Brain microvascular endothelial cell (primary cell): ENCODE measurements at regions not wholly inside any gene's neighbourhood (a gene's known extent, or its start where the extent isn't known, plus 50 kb on each side); places are given as distances from the start of the nearest gene placed in this dataset.

Source experiments
- DNase-seq: peaks from one replicate; pipeline ENCODE4 v3.0.0-alpha.2; 2020
- H3K27ac ChIP-seq: fragments of 250-450 bp; sonication (Bioruptor Pico); 2 replicates; pipeline ENCODE4 v1.5.1; 2020; ENCODE audit warnings: mild to moderate bottlenecking, moderate library complexity
- H3K27me3 ChIP-seq: fragments of 250-450 bp; sonication (Bioruptor Pico); replicated peaks from 2 replicates; pipeline ENCODE4 v1.5.1; 2020; ENCODE audit warnings: mild to moderate bottlenecking
- H3K36me3 ChIP-seq: fragments of 250-450 bp; sonication (Bioruptor Pico); replicated peaks from 2 replicates; pipeline ENCODE4 v1.5.1; 2020; ENCODE audit warnings: mild to moderate bottlenecking
- H3K4me3 ChIP-seq: 2 replicates; pipeline ENCODE4 v1.5.1; 2011; ENCODE audit warnings: low read depth, mild to moderate bottlenecking, control low read depth, low read length, moderate library complexity
- CTCF ChIP-seq: IDR thresholded peaks from 2 replicates; pipeline ENCODE4 v1.5.1; 2011; ENCODE audit warnings: low read depth, mild to moderate bottlenecking, moderate library complexity, low read length, control low read depth, inconsistent platforms; ENCODE audit errors: missing control alignments
- in situ Hi-C: cut with HindIII; loops from 2 replicates; pipeline ENCODE4 v1.10.0; 2017; ENCODE audit warnings: low sequenced_read_pairs, low pct_ligation_motif_present

GRCh38 chr4:41880022-41880837 is 55.0 kb upstream of the TMEM33 start:
- Histone ChIP-seq H3K27ac (no peak overlapping the region), H3K27me3 (peaks cover 86% of the 10 kb centered on the region), H3K4me3 (no peak overlapping the region), H3K36me3 (no peaks in the 10 kb centered on the region)
- in situ Hi-C loops = no loop called here
- no peak for TF ChIP-seq CTCF
- no peak for DNase-seq

DNA sequence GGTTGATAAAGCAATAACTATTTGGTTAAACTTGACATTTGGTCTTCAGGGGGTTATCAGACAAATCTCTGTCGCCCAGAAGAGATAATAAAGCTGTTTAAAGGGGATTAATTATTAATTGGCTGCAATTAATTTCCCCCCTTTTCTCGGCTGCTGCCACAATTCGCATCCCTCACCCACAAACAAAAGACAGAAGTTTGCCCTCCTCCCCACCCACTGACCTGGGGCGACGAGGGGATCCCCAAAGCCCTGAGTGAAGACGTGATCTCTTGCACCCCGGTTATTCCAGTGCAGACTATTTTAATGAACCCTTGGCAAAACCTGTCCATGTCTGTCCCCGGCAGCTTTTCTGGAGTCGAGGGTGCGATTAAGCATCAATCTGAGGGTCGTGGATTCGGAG is 55.7 kb upstream of the TMEM33 start:
- no peak for TF ChIP-seq CTCF
- no peak overlapping the region for H3K27ac ChIP-seq
- no peak overlapping the region for H3K4me3 ChIP-seq
- DNase-seq = no peak
- H3K36me3 ChIP-seq = no peaks in the 10 kb centered on the region
- peaks cover 90% of the 10 kb centered on the region for H3K27me3 ChIP-seq
- in situ Hi-C loops = no loop called here

GRCh38 chr4:41878991-41879491 is 56.2 kb upstream of the TMEM33 start:
- in situ Hi-C loops = no loop called here
- TF ChIP-seq CTCF = no peak
- H3K27me3 ChIP-seq = peaks cover 90% of the 10 kb centered on the region
- no peak overlapping the region for H3K4me3 ChIP-seq
- no peaks in the 10 kb centered on the region for H3K36me3 ChIP-seq
- no peak for DNase-seq
- no peak overlapping the region for H3K27ac ChIP-seq

GRCh38 chr4:41878170-41878969 is 56.9 kb upstream of the TMEM33 start:
- no peak for TF ChIP-seq CTCF
- Histone ChIP-seq H3K4me3 (no peak overlapping the region), H3K27ac (no peak overlapping the region), H3K27me3 (peaks cover 90% of the 10 kb centered on the region), H3K36me3 (no peaks in the 10 kb centered on the region)
- no peak for DNase-seq
- in situ Hi-C loops = no loop called here

DNA sequence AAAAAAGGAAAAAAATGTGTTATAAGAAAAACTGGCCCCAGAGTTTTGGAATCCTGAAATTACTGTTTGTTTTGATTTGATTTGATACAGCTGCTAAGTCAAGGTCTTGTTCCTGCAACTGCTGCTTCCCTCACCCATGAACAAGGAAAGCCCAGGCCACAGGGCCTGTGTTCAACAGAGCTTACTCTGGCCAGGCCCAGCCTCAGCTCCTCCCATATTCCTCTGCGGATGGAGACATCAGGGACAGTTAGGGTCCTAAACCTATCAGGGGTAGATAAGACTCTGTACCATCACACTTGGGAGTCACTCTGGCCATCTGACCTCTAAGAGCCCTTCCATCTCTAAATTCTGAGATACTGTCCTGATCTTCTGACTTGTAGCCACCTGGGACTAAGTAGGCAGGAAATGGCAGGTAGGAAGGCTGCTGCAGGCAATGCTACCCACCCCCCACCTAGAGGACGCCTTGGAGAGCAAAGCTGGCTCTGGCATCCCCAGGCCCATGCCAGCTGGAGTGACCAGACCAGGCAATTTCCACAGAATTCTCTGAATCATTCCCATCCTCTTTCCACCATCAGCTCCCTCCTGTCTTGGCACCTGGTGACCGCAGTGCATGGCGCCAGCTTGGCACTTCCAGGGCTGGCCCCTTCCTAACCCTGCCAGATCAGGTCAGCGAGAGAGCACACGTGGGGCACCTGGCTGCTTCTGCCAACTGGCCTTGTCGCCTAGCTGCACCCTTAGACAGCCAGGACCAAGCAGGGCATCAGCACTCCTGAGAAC is 58.0 kb upstream of the TMEM33 start:
- peaks cover 96% of the 10 kb centered on the region for H3K27me3 ChIP-seq
- no peak overlapping the region for H3K4me3 ChIP-seq
- DNase-seq = no peak
- H3K27ac ChIP-seq = no peak overlapping the region
- no peaks in the 10 kb centered on the region for H3K36me3 ChIP-seq
- in situ Hi-C loops = no loop called here
- no peak for TF ChIP-seq CTCF
